GM21737 (cell line): ENCODE measurements at regions not wholly inside any gene's neighbourhood (a gene's known extent, or its start where the extent isn't known, plus 50 kb on each side); places are given as distances from the start of the nearest gene placed in this dataset.
"Not testable (repeated sequence)": the region's sequence is repeated elsewhere in the genome, so short reads cannot be mapped to it uniquely, and the experiment has no call there.

Experiments used
- ATAC-seq: cut with Tn5 transposase; IDR thresholded peaks from one replicate; pipeline ENCODE4 v1.9.1; 2021; ENCODE audit warnings: mild to moderate bottlenecking, moderate library complexity; ENCODE audit not compliant: unreplicated experiment

- ATAC-seq, result no peak
Measured at GRCh38 chr19:31838163-31838815, 489.1 kb upstream of the TSHZ3 start.

- ATAC-seq, result no peak
Measured at GRCh38 chr19:31840371-31840770, 491.1 kb upstream of the TSHZ3 start.

GRCh38 chr19:31841755-31842154 lies 492.5 kb upstream of the TSHZ3 start:
- ATAC-seq, result no peak

- no peak for ATAC-seq
Measured at GRCh38 chr19:31863122-31863521, 482.3 kb upstream of the ZNF507 start.

- ATAC-seq, result no peak
Measured at GRCh38 chr19:31874313-31874712, 471.1 kb upstream of the ZNF507 start.

GRCh38 chr19:31875591-31875990 lies 469.8 kb upstream of the ZNF507 start:
- no peak for ATAC-seq

GRCh38 chr19:31880283-31880682 lies 465.1 kb upstream of the ZNF507 start:
- ATAC-seq, result no peak

GRCh38 chr19:31881988-31882387 lies 463.4 kb upstream of the ZNF507 start:
- no peak for ATAC-seq

GRCh38 chr19:31882709-31883108 lies 462.7 kb upstream of the ZNF507 start:
- ATAC-seq, result no peak

- no peak for ATAC-seq
Measured at GRCh38 chr19:31883296-31883990, 462.0 kb upstream of the ZNF507 start.

GRCh38 chr19:31885280-31885853 lies 460.0 kb upstream of the ZNF507 start:
- no peak for ATAC-seq

- ATAC-seq, result no peak
Measured at GRCh38 chr19:31890230-31890629, 455.2 kb upstream of the ZNF507 start.

GRCh38 chr19:31892060-31892459 lies 453.4 kb upstream of the ZNF507 start:
- ATAC-seq, result no peak

- ATAC-seq, result not testable (repeated sequence)
Measured at GRCh38 chr19:31893491-31893890, 451.9 kb upstream of the ZNF507 start.

GRCh38 chr19:31894451-31894850 lies 451.0 kb upstream of the ZNF507 start:
- no peak for ATAC-seq

- ATAC-seq, result no peak
Measured at GRCh38 chr19:31897292-31897691, 448.1 kb upstream of the ZNF507 start.

- ATAC-seq, result no peak
Measured at GRCh38 chr19:31900991-31901390, 444.4 kb upstream of the ZNF507 start.

- ATAC-seq, result no peak
Measured at GRCh38 chr19:31902821-31903220, 442.6 kb upstream of the ZNF507 start.

- ATAC-seq, result no peak
Measured at GRCh38 chr19:31903979-31904378, 441.4 kb upstream of the ZNF507 start.

GRCh38 chr19:31906111-31906871 lies 439.1 kb upstream of the ZNF507 start:
- no peak for ATAC-seq

GRCh38 chr19:31907661-31908060 lies 437.7 kb upstream of the ZNF507 start:
- ATAC-seq, result no peak

- ATAC-seq, result no peak
Measured at GRCh38 chr19:31908080-31908479, 437.3 kb upstream of the ZNF507 start.
